GM18519 (cell line): ENCODE measurements at regions not wholly inside any gene's neighbourhood (a gene's known extent, or its start where the extent isn't known, plus 50 kb on each side); places are given as distances from the start of the nearest gene placed in this dataset.
A peak's percentile ranks its signal among the peaks of the same experiment; 100 is the strongest.

Experiments
- ATAC-seq: cut with Tn5 transposase; IDR thresholded peaks from one replicate; pipeline ENCODE4 v1.9.1; 2021; ENCODE audit warnings: mild to moderate bottlenecking, moderate library complexity; ENCODE audit not compliant: unreplicated experiment, low FRiP score

GRCh38 chr2:151197184-151198108 is 64.2 kb downstream of the RBM43 start:
- ATAC-seq, result peak; percentile 69

- no peak for ATAC-seq
Measured at GRCh38 chr2:151193576-151193975, 68.1 kb downstream of the RBM43 start.

- ATAC-seq, result no peak
Measured at GRCh38 chr2:151192681-151193080, 69.0 kb downstream of the RBM43 start.

GRCh38 chr2:151191001-151191400 is 70.7 kb downstream of the RBM43 start:
- no peak for ATAC-seq

- ATAC-seq, result no peak
Measured at GRCh38 chr2:151189125-151189524, 72.5 kb downstream of the RBM43 start.

GRCh38 chr2:151186011-151186410 is 75.7 kb downstream of the RBM43 start:
- no peak for ATAC-seq

GRCh38 chr2:151182899-151183809 is 78.5 kb downstream of the RBM43 start:
- ATAC-seq, result no peak

GRCh38 chr2:151182396-151182795 is 79.3 kb downstream of the RBM43 start:
- no peak for ATAC-seq

GRCh38 chr2:151181524-151181923 is 80.1 kb downstream of the RBM43 start:
- no peak for ATAC-seq

- ATAC-seq, result no peak
Measured at GRCh38 chr2:151180123-151180522, 81.5 kb downstream of the RBM43 start.

GRCh38 chr2:151178207-151178606 is 83.5 kb downstream of the RBM43 start:
- no peak for ATAC-seq

GRCh38 chr2:151177756-151178155 is 83.9 kb downstream of the RBM43 start:
- no peak for ATAC-seq

- no peak for ATAC-seq
Measured at GRCh38 chr2:151176661-151177060, 85.0 kb downstream of the RBM43 start.

- ATAC-seq, result no peak
Measured at GRCh38 chr2:151175864-151176263, 85.8 kb downstream of the RBM43 start.

GRCh38 chr2:151174127-151174526 is 87.5 kb downstream of the RBM43 start:
- ATAC-seq, result no peak

- no peak for ATAC-seq
Measured at GRCh38 chr2:151171186-151171585, 90.5 kb downstream of the RBM43 start.

- ATAC-seq, result no peak
Measured at GRCh38 chr2:151166410-151166809, 95.3 kb downstream of the RBM43 start.

- ATAC-seq, result no peak
Measured at GRCh38 chr2:151165105-151165684, 96.5 kb downstream of the RBM43 start.

GRCh38 chr2:151161821-151162551 is 99.7 kb downstream of the RBM43 start:
- no peak for ATAC-seq

GRCh38 chr2:151159109-151159662 is 102.5 kb downstream of the RBM43 start:
- no peak for ATAC-seq
